GM19438 (cell line): ENCODE measurements at regions not wholly inside any gene's neighbourhood (a gene's known extent, or its start where the extent isn't known, plus 50 kb on each side); places are given as distances from the start of the nearest gene placed in this dataset.
"Not testable (repeated sequence)": the region's sequence is repeated elsewhere in the genome, so short reads cannot be mapped to it uniquely, and the experiment has no call there.

Experiments
- ATAC-seq: cut with Tn5 transposase; IDR thresholded peaks from one replicate; pipeline ENCODE4 v1.9.1; 2021; ENCODE audit warnings: low read depth; ENCODE audit not compliant: unreplicated experiment

DNA sequence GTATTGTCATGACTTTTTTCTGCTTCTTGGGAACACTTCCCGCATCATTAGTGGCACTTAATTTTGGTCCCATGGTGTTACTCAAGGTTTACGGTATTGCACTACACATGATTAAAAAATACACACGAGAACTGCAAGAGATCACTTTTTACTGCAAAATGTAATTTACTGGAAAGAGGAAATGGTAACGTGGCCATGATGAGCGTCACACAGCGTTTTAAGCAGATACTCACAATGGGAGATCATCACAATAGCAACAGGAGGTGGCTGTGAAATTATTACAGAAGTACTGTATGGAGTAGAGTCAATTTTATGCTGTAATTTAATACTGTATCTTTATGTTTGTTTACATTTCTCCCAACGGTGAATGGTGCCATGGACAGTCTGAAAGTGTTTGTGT lies 1510.3 kb downstream of the AMY1C start:
- ATAC-seq, result no peak

DNA sequence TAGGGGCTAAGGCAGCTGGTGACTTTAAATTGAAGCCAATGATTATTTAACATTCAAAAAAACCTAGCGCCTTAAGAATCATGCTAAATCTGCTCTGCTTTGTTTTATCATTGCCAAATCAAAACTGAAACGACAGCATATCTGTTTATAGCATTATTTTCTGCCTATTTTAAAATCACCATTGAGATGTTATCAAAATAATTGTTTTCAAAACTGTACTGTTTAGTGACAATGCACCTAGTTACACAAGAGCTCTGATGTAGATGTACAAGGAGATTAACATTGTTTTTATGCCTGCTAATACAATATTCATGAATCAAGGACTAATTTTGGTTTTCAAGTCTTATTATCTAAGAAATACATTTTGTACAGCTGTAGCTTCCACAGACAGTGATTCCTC lies 1521.3 kb downstream of the AMY1C start:
- no peak for ATAC-seq

DNA sequence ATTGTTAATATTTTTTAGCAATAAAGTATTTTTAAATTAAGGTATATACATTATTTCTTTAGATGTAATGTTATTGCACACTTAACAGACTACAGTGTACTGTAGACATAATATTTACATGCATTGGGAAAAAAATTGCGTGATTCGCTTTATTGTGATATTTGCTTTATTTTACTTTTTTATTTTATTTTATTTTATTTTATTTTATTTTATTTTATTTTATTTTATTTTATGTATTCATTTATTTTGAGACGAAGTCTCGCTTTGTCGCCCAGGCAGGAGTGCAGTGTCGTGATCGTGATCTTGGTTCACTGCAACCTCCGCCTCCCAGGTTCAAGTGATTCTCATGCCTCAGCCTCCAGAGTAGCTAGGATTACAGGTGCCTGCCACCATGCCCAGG lies 1522.7 kb downstream of the AMY1C start:
- not testable (repeated sequence) for ATAC-seq

DNA sequence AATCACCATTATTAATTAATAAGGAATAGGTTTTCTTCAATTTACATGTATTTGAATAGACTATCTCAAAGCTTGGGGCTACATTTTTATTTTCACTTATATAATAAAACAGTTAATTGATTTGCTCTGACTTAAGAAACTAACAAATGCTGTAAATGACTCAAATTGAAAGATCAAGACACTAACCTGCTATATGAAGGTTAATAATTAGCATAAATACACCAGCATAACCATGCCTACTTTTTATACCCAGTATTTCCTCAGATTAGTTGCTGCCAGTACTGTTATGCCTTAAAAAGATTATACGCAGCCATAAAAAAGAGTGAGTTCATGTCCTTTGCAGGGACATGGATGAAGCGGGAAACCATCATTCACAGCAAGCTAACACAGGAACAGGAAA lies 1545.1 kb downstream of the AMY1C start:
- ATAC-seq, result no peak

DNA sequence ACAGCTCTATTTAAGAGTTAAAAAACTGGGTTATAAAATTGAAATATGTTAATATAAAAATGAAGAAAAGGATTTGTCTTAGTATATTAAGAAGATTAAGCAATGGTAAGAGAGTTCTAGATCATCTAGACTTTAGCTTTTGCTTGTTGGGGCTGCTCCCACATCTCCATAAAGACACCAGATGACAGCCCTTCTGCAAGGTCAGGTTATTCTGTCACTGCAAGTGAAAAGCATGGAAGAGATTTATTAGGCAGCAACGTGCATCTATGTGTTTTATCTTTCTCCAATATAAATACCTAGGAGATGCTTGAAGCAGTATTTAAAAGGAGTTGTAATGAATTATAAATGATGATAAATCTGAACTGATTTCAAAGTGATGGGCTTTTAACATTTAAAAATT lies 1560.4 kb downstream of the AMY1C start:
- no peak for ATAC-seq

DNA sequence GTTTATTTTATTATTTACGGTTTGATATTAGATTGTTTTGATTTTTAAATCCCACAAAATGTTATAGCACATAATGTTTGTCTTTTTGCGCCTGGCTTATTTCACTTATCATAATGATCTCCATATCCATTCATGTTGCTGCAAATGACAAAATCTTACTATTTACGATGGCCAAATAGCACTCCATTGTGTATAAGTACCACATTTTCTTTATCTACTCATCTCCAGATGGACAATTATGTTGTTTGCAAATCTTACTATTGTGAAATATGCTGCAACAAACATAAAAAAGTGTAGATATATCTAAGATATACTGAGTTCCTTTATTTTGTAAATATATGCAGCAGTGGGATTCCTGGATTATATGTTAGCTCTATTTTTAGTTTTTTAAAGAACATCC lies 1568.3 kb downstream of the AMY1C start:
- no peak for ATAC-seq

DNA sequence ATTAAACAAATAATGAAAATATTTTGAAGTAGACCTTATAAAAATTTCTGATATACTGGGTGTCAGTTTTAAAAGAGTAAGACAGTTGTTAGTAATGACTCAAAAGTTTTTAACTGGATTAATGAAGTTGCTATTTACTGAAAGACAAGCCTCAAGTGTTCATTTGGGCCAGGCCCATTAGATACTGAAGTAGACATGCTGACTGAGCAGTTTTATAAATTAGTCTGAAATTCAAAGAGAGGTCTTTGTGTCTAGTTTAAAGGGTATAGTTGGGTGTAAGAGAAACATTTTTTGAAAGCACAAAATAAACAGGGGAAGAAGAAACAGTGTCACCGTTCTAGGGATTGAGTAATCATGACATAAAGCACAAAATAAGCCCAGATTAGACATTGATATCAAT lies 1577.2 kb downstream of the AMY1C start:
- no peak for ATAC-seq

DNA sequence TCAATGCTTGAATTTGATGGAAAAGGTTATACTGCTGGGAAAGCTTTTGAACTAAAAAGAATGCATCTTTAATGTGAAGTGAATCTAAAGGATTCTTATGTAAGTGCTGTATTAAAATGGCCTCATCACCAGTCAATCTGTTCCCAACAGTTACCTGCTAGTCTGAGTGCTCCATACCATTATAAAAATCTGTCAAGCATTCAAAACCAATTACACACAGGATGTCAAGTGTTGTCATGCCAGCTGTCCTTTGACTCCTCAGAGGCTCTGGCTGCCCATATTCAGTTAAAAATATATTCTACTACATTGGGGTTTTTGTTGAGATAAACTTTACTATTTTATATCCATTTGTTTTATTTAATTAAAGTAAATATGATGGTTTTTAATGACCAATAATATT lies 1587.7 kb downstream of the AMY1C start:
- no peak for ATAC-seq

DNA sequence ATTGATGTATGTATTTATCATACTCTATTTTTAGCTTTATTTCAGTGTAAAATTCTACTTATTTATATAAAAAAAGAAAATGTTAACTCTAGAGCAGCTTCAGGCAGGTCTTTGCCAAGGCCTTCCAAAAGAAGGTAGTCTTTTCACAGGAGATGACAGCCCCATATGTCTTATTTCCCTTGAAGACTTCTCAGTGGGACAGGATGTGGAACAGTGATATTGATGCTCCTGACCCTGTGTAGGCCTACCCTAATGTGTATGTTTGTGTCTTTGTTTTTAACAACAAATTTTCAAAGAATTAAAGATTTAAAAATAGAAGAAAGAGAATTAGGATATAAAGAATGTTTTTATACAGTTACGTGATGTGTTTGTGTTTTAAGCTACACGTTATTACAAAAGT lies 1593.6 kb downstream of the AMY1C start:
- no peak for ATAC-seq

DNA sequence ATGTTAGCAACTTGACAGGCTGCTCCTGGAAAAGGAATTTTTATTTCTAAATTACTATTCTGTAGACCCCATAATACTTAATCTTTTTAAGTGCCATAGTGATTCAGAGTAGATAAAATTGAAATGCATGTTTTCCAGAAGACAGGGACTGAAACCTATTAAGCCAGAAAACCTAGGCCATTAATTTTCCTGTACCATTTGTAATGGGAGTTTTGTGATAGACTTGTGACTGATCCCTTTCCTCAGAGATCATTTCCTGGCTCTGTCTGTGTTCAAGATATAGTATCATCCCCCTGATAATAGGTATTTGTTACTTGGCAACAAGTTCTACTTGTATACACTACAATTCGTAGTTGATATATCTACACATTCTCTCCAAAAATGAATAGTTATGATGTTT lies 1609.8 kb downstream of the AMY1C start:
- ATAC-seq, result no peak

DNA sequence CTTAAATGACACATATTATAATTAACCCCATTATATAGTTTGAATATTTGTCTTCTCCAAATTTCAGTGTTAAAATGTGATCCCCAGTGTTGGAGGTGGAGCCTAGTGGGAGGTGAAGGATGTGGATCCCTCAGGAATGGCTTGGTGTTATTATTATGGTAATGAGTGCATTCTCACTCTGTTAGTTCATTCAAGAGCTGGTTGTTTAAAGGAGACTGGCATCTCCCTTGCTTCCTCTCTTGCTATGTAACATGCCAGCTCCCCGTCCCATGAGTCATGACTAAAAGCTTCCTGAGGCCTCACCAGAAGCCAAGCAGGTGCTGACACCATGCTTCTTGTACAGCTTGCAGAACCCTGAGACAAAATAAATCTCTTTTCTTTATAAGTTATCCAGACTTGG lies 1612.7 kb downstream of the AMY1C start:
- ATAC-seq, result no peak

DNA sequence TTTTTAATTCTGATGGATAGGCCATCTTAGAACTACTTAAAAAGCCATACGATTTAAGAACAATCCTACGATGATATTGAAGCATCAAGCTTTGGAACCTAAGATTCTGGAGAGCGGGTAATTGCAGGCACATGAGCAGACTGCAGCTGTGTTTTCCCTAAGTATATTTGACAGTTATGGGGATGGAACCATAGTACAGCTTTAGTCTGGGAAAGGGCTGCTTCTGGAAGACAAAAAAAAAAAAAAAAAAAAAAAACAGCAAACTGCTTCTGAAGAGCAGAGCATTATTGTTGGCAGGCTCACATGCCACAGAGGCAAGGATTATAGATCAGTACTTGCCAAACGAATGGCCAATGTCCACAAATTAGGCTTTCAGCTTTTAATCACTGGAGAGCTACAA lies 1618.7 kb downstream of the AMY1C start:
- ATAC-seq, result no peak

DNA sequence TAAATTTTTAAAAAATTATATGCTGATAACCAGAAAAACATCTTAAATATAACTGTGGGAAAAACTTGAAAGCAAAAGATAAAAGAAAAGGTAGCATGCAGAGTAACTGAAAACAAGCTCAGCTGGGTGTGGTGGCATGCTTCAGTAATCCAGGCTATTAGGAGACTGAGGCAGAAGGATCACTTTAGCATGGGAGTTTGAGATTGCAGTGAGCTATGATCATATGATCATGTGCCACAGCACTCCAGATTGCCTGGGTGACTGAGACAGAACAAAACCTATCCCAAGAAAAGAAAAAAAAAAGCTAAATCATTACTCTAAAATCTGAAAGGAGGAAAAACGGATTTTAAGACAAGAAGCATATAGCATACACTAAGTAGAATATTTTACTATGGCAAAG lies 1624.0 kb downstream of the AMY1C start:
- no peak for ATAC-seq

DNA sequence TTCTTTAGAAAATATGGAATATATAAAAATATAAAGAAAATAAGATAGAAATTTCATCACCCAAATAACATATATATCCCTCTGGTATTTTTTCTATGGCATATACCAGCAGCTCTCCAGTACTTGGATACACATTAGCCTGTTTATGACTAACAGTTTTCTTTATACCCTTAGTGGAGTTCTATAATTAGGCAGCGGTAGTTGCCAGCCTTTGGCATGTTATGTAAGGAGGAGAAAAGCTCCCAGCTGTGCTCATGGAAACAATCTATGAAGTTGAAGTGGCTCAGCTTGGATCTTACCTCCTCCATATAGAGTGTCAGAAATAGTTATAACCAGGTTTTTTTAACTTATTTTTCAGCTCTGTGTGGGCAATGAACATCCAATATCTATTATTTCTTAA lies 1636.8 kb downstream of the AMY1C start:
- ATAC-seq, result no peak

DNA sequence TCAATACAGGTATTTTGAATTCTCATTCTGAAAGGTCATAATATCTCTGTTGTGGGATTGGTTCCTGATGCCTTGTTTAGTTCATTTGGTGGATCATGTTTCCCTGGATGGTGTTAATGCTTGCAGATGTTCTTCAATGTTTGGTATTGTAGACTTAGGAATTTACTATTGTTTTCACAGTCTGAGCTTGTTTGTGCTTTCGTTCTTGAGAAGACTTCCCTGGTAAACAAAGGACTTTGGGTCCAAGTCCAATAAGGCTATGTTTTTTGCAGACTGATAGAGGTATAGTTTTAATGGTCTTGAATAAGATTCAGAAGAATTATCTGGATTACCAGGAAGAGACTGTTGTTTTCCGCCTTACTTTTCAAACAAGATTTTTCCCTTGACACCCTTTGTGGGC lies 1646.3 kb downstream of the AMY1C start:
- ATAC-seq, result no peak

DNA sequence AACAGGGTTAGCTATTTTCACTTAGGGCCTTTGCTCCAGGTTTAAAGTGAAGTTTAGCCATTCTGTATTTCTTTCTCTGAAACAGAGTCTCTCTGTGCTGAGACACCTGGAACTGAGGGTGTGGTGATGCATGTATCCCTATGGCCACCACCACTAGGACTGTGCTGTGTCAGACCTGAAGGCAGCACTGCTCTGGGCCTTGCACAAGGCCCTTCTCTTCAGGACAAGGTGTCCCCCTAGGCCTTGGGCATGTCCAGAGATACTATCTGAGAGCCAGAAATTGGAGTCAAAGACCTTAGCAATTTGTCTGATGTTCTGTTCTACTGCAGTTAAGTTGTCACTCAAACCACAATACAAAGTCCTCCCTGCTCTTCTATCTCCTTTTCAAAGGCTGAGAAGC lies 1649.2 kb downstream of the AMY1C start:
- no peak for ATAC-seq

DNA sequence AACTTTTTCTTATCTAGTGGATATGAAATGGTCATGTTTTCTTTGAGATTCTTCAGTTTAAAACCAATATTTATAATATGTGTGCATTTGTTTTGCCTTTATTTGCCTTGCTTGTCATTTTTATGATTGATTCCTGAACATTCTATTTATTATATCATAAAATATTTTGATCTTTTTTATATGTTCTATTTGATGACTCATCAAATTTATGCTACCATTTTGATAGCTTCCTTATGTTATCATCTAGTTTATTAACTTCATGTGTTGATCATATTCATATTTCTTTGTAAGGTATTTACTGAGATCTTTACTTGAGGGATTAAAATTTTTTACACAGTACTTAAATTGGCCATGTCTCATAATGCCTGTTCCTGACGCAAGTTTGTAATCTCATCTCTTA lies 1650.0 kb downstream of the AMY1C start:
- no peak for ATAC-seq

DNA sequence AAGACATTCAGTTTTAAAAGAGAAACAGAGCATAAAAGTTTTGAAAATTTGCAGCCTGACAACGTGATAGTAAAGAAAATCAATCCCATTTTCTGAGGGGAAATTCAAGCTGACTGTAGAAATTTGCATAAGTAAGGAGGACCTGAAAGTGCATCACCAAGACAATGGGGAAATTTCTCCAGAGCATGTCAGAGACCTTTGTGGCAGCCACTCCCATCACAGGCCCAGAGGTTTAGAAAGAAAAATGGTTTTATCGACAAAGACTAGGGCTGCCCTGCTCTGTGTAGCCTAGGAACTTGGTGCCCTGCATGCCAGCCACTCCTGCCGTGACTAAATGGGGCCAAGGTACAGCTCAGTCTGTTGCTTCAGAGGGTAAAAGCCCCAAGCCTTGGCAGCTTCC lies 1640.2 kb upstream of the PRMT6 start:
- no peak for ATAC-seq

DNA sequence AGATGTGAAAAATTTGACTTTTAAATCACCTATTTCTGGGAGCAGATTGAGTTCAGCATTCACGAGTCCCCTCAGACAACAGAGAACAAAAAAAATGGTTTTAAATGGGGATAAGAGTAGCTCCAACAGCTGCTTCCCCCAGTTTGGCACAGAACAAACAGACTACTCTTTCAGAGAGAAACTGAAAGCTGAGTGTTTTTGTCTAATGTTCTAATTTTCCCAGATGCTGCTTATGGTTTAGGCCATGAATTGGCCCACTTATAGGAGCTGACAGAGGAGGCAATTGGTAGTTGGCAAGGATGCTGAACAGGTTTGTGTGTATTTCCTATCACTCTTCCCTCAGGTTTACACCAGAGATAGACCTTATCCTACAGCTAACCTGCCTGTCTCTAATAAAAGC lies 1637.4 kb upstream of the PRMT6 start:
- no peak for ATAC-seq

DNA sequence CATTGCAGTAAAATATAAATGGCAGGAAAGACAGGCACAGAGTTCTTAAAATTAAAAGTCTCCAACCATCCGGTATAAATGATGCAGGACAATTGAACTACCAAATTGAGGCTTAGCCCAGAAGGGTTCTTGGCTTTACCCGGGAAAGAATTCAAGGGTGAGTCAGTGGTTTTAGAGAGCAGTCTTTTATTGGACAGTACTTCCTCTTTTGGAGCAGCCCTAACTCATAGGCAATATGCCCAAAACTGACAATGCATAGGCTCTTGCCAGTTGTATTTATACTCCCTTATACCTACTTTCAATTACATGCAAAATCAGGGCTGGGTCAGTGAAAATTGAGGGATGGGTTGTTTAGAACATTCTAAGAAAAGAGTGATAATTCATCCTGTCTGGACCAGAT lies 1628.9 kb upstream of the PRMT6 start:
- no peak for ATAC-seq

DNA sequence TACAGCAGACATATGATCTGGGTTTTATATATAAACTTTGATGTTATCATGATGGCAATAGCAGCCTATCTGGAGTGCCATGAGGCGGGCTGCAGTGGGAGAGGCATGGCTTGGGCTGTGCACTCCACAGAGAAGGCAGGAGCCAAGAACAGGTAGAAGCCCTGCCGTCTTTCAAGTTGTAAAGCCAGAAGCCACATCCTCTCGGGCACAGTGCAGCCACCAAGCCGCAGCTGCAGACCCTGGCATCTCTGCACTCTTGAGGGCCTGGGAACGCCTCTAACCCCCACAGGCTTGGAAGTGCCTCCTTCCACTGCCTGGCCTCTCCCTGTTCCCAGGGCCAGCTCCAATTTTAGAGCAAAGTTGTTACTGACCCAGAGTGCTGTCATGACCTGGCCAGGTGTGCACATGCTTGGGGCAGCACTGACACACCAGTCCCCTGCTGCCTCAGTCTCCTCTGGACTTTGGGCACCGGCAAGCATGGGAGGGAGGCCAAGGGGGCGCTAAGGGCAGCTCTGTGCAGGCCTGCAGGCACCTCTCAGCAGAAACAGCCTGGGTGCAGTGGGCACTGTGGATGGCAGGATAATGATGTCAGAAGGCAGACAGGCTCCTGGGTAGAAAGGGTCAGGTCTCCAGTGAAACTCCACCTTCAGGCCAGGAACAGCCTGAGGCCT lies 1619.8 kb upstream of the PRMT6 start:
- ATAC-seq, result no peak

DNA sequence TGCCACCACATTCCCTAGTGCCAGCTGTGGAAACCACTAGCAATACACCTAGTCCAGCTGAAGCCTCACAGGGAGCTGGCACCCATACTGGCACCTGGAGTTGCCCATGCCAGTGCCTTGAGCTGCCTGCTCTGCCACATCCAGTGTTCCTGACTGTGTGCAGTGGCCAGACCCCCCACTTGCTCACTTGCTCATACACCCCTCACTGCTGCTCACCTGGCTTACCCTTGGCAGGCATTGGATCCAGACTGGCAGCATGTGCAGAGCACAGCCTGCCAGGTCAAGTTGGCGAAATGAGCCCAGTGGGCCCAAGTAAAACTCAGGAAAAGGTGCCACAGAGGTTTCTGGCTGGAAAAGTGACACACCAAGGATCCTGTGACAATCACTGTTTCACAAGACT lies 1618.6 kb upstream of the PRMT6 start:
- no peak for ATAC-seq

DNA sequence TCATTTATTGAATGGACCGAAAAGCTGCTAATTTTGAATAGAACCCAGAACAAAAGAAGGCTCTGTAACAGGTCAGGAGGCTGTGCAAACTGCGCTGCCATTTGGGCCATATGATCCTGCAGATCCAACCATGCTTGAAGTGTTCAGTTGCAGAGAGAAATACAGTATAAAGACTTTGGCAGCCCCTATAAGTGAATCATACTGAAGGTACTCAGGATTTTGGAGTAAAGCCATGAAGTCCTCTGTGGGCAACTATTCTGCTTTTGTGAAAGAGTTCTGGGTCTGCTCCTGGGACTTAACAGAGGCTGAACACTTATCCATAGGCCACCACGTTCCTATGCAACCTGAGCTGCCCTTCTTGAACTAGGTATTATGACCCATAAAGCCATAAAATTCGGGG lies 1613.6 kb upstream of the PRMT6 start:
- no peak for ATAC-seq
